HG02852 (cell line): ENCODE measurements at regions not wholly inside any gene's neighbourhood (a gene's known extent, or its start where the extent isn't known, plus 50 kb on each side); places are given as distances from the start of the nearest gene placed in this dataset.
"Not testable (repeated sequence)": the region's sequence is repeated elsewhere in the genome, so short reads cannot be mapped to it uniquely, and the experiment has no call there.

Experiments
- ATAC-seq: cut with Tn5 transposase; IDR thresholded peaks from one replicate; pipeline ENCODE4 v1.9.1; 2021; ENCODE audit warnings: mild to moderate bottlenecking, moderate library complexity; ENCODE audit not compliant: unreplicated experiment

DNA sequence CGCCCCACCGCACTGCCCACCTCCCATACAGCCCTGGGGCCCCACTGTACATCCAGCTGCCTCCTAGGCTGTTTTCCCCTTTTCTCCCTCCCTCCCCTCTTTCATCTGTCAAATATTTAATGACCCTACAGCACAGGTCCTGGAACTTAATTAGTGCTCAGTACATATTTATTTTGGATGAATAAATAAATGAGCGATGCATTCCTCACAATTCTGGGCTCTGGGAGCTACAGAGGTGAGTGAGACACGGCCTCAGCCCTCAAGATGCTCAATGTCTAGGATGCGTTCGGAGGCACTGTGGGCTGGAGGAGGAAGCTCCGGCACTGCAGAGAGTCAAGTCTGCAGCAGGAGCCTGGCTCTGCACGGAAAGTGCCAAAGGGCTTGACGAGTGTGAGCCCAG lies 175.0 kb downstream of the FAM43A start:
- no peak for ATAC-seq

GRCh38 chr3:194861375-194861774 lies 175.7 kb downstream of the FAM43A start:
- no peak for ATAC-seq

DNA sequence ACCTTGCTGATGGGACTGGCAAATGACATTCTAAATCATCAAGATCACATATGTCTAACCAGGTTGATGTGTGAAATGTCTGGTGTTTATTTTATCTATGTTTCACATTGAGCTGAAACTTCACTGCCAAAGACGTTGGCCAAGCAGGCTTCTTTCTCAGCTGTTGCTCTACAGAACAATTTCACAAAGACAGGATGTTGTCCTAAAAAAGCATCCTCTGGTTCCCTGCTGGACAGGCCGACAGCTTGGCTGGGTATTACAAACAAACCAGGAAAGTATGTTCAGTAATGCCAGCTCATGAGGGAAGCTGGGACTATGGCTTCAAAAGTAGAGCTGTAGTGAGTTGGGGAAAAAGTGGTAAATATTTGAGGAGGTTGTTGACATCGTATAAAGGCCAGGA lies 179.4 kb downstream of the FAM43A start:
- no peak for ATAC-seq

DNA sequence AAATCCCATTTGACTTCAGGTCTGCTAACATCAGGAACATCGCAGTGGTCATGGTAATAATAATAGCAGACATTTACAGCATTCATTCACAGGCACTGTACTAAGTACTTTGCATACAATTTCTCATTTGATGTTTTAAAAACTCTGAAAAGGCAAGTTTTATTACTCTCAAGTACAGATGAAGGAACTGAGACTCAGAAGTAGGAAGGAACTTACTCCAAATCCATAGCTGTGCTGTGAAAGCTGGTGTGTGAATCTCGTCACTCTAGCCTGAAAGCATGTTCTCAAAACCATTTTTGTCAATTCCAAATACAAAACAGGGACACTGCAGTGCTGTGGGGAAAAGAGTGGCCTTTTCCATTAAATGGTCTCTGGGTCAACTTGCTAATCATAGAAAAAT lies 179.9 kb downstream of the FAM43A start:
- ATAC-seq: no peak

- no peak for ATAC-seq
Observed at GRCh38 chr3:194866236-194866635, 180.6 kb downstream of the FAM43A start.

- ATAC-seq: no peak
Observed at GRCh38 chr3:194867270-194867983, 181.7 kb downstream of the FAM43A start.

DNA sequence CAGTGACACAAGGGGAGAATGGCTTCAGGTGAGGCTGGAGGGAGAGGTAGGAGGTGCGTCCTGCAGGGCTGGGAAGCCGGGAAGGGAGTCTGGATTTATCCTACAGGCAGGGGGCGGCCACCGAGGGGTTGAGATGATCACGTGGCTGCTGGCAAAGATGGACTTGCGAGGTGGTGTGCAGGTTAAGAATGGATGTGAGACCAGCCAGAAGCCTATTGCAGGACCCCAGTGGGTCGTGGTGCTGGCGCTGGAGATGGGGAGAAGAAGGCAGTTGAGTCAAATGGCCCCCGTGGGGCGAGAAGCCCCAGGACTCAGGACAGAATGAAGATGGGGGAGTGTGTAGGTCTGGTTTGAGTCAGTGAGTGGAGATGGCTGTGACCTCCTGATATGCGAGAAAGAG lies 183.1 kb downstream of the FAM43A start:
- no peak for ATAC-seq

DNA sequence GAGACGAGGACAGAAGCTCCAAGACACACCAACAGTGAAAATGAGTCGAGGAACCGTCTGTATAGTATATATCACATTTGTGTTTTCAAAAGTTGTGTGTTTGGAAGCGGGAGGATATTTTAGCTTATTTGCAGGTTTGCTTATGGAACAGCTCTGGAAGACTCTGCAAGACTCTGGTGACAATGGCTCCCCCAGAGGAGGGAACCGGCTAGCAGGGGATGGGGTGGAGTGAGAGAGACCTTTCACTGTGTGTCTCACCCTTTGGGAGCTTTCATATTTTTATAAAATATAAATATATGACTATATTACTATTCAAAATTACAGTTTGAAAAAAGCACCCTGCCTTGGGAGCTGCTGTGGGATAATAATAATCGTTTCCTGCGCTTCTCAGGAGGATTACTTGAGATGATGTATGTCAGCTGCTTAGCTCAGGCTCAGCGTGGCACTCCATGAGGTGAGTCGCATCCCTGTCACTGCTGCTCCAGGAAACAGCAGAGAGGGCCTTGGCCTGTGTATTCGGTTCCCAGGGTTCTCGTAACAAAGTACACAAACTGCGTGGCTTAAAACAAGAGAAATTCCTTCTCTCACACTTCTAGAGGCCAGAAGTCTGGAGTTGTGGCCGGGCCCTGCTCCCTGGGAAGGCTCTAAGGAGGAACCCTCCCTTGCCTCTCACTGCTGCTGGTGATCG lies 183.9 kb downstream of the FAM43A start:
- ATAC-seq: no peak

- no peak for ATAC-seq
Observed at GRCh38 chr3:194870394-194871110, 184.9 kb downstream of the FAM43A start.

DNA sequence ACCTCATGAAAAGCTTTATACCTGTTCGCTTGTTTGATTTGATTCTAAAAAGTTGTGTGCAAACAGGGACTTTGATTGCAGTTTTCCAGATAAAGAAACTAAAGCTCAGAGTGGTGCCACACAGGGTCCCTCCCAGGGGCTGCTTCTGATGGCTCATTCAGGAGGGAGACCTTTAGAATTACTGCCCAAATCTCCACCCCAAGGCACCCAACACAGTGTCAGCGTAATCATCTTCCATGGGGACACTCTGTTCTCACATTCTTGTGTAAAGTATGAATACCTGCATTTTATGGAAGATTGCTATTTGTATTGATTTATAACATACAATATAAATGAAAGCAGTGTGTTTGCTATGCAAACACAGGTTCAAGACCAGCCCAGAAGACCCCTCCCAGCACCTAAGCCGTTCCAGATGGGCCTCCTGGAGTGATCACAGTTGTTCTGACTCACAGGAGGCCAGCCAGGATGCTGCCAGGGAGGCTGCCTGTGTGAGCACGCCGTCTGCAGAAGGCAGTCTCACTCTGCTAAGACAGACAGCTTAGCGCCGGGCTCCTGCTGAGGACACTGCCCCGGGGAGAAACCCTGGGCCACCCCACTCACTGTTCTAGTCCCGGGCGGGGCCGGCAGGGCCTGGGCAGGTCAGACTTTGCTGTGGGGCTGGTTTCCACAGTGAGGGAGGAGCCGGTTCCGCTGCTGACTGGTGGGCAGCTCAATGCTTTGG lies 185.6 kb downstream of the FAM43A start:
- peak; percentile 68 for ATAC-seq

GRCh38 chr3:194871864-194872668 lies 186.4 kb downstream of the FAM43A start:
- peak; percentile 40 for ATAC-seq

DNA sequence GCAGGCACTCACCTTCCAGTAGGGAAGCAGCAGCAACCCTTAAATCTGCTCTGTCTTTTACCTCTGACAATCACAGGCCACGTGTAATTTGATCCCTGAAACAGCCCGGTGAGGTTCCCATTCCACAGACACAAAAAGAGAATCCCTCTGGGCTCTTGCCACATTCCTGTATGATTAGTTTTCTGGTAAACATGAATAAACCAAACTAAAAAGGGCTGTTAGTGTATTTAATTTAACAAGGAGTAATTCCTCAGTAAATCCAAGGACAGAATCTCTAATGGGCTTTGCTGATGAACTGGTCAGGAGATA lies 186.9 kb downstream of the FAM43A start:
- ATAC-seq: no peak

DNA sequence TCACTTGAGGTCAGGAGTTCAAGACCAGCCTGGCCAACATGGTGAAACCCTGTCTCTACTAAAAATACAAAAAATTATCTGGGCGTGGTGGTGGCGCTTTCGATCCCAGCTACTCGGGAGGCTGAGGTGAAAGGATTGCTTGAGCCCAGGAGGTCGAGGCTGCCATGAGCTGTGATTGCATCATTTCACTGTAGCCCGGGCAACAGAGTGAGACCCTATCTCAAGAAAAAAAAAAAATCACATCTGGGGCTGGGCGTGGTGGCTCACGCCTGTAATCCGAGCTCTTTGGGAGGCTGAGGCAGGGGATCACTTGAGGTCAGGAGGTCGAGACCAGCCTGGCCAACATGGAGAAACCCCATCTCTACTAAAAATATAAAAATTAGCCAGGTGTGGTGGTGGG lies 187.8 kb downstream of the FAM43A start:
- ATAC-seq: not testable (repeated sequence)

- no peak for ATAC-seq
Observed at GRCh38 chr3:194874206-194874605, 188.5 kb downstream of the FAM43A start.

DNA sequence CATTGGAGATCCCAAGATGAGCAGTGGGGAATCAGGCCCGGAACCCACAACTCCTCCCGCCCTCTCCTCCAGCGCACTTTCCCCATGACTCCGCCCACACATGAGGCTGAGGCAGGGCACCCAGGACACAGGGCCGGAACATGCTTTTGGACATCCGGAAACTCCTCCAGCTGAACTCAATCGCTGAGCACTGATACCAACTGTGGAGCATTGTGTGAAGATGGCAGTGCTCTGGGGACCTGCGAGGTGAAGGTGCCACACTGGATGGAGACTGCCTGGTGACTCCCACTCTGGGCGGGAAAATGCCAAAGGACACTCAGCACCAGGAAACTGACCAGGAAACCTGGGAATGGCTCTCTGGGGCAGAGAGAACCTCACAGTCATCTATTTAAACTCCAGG lies 189.1 kb downstream of the FAM43A start:
- no peak for ATAC-seq

- no peak for ATAC-seq
Observed at GRCh38 chr3:194875581-194876402, 190.1 kb downstream of the FAM43A start.

- ATAC-seq: no peak
Observed at GRCh38 chr3:194876403-194877095, 190.9 kb downstream of the FAM43A start.

GRCh38 chr3:194877291-194878119 lies 191.8 kb downstream of the FAM43A start:
- ATAC-seq: no peak
